GM12874 (cell line): ENCODE measurements at regions not wholly inside any gene's neighbourhood (a gene's known extent, or its start where the extent isn't known, plus 50 kb on each side); places are given as distances from the start of the nearest gene placed in this dataset.

Experiments used
- CTCF ChIP-seq: IDR thresholded peaks from 2 replicates; pipeline ENCODE4 v1.5.1; 2011; ENCODE audit warnings: low read depth, mild to moderate bottlenecking, control low read depth, low read length, moderate library complexity; ENCODE audit not compliant: insufficient read depth

- no peak for TF ChIP-seq CTCF
Measured at GRCh38 chr2:14827226-14828023, 194.9 kb downstream of the LRATD1 start.

DNA sequence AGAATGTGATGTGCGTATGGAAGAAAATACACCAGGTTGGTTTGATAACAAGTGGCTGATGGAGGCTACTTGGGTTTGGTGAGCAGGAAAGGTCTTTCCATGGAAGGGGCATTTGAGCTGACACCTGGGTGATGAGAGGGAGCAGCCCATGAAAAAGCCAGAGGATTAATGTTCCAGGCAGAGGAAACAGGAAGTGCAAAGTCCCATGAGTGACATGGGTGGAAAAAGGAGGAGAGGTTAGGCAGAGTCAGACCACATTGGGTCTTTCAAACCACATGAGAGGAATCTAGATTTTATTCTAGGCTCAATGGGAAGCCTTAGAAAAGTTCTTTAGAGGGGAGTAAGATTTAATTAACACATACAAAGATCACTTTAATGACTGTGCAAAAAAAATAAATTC lies 195.7 kb downstream of the LRATD1 start:
- no peak for TF ChIP-seq CTCF

DNA sequence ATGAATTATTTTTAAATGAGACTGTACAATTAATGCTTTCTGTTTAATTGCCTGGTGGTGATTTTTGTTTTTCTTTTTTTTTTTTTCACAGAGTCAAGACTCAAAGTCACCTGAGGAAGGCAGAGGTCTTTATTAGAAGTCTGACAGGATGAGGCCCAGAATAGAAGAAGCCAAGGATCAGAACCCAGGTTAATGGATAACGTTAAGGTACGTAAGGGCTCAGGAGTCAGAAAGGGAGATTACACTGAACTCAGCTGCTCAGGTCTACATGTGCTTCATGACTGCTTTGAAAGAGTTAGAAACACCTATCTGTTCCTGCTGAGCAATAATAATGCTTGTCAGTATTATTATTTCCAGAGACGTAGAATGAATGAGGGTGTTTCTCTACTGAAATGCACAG lies 196.5 kb downstream of the LRATD1 start:
- TF ChIP-seq CTCF: no peak

DNA sequence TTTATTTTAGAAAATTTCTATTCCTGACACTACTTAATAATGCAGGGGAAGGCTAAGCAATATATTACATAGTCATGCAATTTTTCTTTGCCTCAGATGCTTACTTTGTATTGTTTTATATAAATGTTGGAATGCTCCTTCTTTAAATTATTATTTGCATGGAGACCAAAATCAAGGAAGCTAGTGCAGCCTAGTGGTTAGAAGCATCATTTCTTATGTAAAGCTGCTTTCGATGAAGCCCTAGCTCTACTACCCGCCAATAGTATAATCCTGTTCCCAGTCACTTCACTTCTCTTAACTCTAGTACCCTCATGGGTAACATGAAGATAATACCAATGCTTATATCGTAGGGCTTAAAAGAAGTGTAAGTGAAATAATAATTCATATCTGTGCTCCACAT lies 198.9 kb downstream of the LRATD1 start:
- no peak for TF ChIP-seq CTCF

DNA sequence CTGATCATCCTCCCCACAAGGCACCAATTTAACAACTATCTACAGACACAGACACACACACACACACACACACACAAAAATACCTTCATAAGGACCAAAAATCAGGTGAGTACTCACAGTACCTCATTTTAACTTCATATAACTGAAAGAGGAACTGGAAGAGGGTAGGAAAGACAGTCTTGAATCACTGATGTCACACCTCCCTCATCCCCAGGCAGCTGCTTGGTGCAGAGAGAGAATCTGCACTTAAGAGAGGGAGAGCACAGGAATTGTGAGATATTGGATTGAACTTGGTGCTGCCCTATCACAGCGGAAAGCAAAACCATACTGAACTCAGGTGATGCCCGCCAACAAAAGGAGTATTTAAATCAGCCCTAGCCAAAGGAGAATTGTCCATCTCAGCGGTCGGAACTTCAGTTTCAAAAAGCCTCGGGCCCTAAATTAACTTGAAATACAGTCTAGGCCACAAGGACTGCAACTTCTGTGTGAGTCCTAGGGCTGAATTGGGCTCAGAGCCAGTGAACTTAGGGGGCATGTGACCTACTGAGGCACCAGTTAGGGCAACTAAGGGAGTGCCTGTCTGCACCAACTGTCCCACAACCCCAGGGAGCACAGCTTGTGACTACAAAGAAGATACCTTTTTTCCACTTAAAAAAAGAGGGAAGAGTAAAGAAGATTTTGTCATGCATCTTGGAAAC lies 211.1 kb downstream of the LRATD1 start:
- TF ChIP-seq CTCF: no peak

DNA sequence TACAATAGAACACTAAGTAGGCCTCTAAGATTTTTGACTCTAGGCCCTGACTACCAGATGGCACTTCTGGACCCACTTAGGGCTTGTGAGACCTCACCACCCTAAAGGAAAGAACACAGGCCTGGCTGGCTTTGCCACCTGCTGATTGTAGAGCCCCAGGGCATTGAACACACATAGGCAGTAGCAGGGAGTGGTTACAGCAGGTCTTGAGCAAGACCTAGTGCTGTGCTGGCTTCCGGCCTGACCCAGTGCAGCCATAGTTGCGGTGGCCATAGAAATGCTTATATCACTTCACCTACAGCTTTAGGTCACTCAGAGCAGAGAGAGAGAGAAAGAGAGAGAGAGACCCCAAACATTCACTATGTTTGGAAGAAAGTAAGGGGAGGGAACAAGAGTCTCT lies 223.2 kb downstream of the LRATD1 start:
- TF ChIP-seq CTCF: no peak

DNA sequence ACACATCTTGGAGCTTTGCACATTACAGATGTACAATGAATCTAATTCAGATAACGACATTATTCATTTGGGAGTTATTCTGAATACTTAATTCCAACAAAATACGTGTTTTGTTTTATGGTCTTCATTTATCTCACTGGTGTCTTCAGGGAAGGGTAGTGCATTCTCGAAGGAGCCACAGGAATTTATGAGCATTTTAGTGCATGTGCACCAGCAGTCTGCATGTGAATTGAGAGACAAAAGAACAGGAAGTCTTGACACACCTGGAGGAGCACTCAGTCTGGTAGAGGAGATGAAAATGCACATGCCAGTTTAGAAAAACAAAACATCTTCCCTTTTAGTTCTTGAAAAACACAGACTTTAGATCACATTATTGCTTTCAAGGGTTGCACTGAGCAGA lies 228.7 kb downstream of the LRATD1 start:
- no peak for TF ChIP-seq CTCF
